ENCODE measurements at regions not wholly inside any gene's neighbourhood (a gene's known extent, or its start where the extent isn't known, plus 50 kb on each side); places are given as distances from the start of the nearest gene placed in this dataset.

DNA sequence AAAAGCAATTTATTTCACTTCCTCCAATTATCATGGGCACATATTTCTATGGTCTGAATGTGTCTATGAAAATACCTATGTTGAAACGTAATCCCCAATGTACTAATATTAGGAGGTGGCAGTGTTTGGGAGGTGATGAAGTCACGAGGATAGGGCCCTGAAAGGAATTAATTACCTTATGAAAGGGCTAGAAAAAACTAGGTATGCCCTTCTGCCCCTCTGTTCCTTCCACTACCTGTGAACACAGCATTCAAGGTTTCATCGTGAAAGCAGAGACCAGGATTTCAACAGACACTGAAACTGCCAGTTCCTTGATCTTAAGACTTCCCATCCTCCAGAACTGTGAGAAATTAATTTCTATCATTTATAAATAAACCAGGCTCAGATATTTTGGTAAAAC is 1037.1 kb upstream of the C9orf72 start:
- no peaks in the 10 kb centered on the region for H4K20me1 ChIP-seq (replicated peaks in 1 of 2; ENCODE audit: control insufficient read depth in 1 of 2, insufficient read depth in 2 of 2, low read length in 2 of 2)
- peaks cover 0 to 3% (median 0%) of the 10 kb centered on the region in 4 experiments; a peak in 1 of 7 replicates for H3K4me1 ChIP-seq (replicated peaks in 1 of 4; ENCODE audit: control insufficient read depth in 3 of 4, insufficient read depth in 4 of 4, low read length in 3 of 4)
- H2BK15ac ChIP-seq (ENCODE audit: low read length), result no peak overlapping the region
- 0 out of 4 replicates have a peak overlapping the region, but pooled peaks of 1 of the 2 experiments have one; percentile 9 for H3K4me2 ChIP-seq (ENCODE audit: insufficient read depth in 1 of 2, low read depth in 2 of 2, low read length in 2 of 2)
- no peak overlapping the region for H3K14ac ChIP-seq (ENCODE audit: insufficient read length)
- H4K5ac ChIP-seq (ENCODE audit: insufficient read length, low read depth, low read length), result no peak overlapping the region
- no peak overlapping the region for H3K23ac ChIP-seq (ENCODE audit: insufficient read length)
- no peak overlapping the region for H4K8ac ChIP-seq (ENCODE audit: extremely low read depth, insufficient read depth, low read length)
- H2BK12ac ChIP-seq (ENCODE audit: low read depth, low read length), result no peak overlapping the region
- H3K9me3 ChIP-seq (ENCODE audit: insufficient read depth in 2 of 2, low read depth in 1 of 2, low read length in 1 of 2), result no peaks in the 10 kb centered on the region
- H3K23me2 ChIP-seq (ENCODE audit: low read depth, low read length), result no peaks in the 10 kb centered on the region
- ChIA-PET POLR2A (ENCODE audit: partially characterized antibody) (no interaction called here), CTCF (ENCODE audit: partially characterized antibody) (no interaction called here)
- H3K4me3 ChIP-seq (ENCODE audit: extremely low read depth in 1 of 4, insufficient read depth in 2 of 4, low read depth in 3 of 4, low read length in 4 of 4), result 0 out of 8 replicates have a peak overlapping the region, but pooled peaks of 1 of the 4 experiments have one; percentile 19
- H2AFZ ChIP-seq (ENCODE audit: low read length), result no peak overlapping the region
- H3K27ac ChIP-seq (ENCODE audit: low read depth, low read length), result no peak overlapping the region
- H2AK5ac ChIP-seq (ENCODE audit: low read depth, low read length), result no peak overlapping the region
- no peak overlapping the region for H3K4ac ChIP-seq (replicated peaks; ENCODE audit: insufficient read length, low read depth, low read length)
- no peak overlapping the region for H2BK20ac ChIP-seq (ENCODE audit: low read length)
- no peaks in the 10 kb centered on the region for H3K36me3 ChIP-seq (ENCODE audit: control insufficient read depth in 2 of 4, insufficient read depth in 4 of 4, low read length in 3 of 4)
- H2BK5ac ChIP-seq (ENCODE audit: low read depth, low read length), result no peak overlapping the region
- H4K91ac ChIP-seq (replicated peaks; ENCODE audit: insufficient read length, low read length), result no peak overlapping the region
- no peaks in the 10 kb centered on the region for H3K27me3 ChIP-seq (replicated peaks in 1 of 4; ENCODE audit: control insufficient read depth in 3 of 4, extremely low read depth in 1 of 4, insufficient read depth in 3 of 4, low read length in 3 of 4)
- no peak for FAIRE-seq
- no peak overlapping the region for H3K18ac ChIP-seq (ENCODE audit: extremely low read depth, low read length)
- no peaks in the 10 kb centered on the region for H3K79me1 ChIP-seq (ENCODE audit: low read depth, low read length)
- H3K56ac ChIP-seq (replicated peaks; ENCODE audit: insufficient read length, low read depth, low read length), result no peak overlapping the region
- WGBS, 2 experiments (ENCODE audit: extremely low coverage in 1 of 2, insufficient coverage in 1 of 2, insufficient read length in 1 of 2, insufficient replicate concordance in 2 of 2, low coverage in 1 of 2, low lambda C conversion rate in 2 of 2, missing lambda C conversion rate in 1 of 2), result 37% methylated on average over 3 of the region's 3 CpGs; no CpG with 5 or more reads in 1 of the 2 experiments
- no peak overlapping the region for H3K9ac ChIP-seq (replicated peaks in 1 of 4; ENCODE audit: extremely low read depth in 1 of 4, low read depth in 3 of 4, low read length in 3 of 4)
- no peaks in the 10 kb centered on the region for H3K79me2 ChIP-seq (ENCODE audit: control insufficient read depth in 1 of 2, insufficient read depth in 2 of 2, low read length in 2 of 2)
- H2BK120ac ChIP-seq (replicated peaks; ENCODE audit: low read depth, low read length), result no peak overlapping the region
- no peak for DNase-seq (ENCODE audit: low read depth in 1 of 2, low spot score in 2 of 2)
- TF ChIP-seq NRF1 (IDR thresholded peaks at IDR 0.05; ENCODE audit: low read depth, low read length), result no peak
- TF ChIP-seq BCL11A (IDR thresholded peaks at IDR 0.05; ENCODE audit: low read depth in 2 of 2, low read length in 2 of 2), result no peak
- TF ChIP-seq SP1 (IDR thresholded peaks at IDR 0.05; ENCODE audit: low read depth, low read length), result no peak
- no peak for TF ChIP-seq EZH2 (IDR thresholded peaks at IDR 0.05; ENCODE audit: low read depth, low read length, severe bottlenecking)
- TF ChIP-seq FOSL1 (IDR thresholded peaks at IDR 0.05; ENCODE audit: insufficient read depth, low read depth, low read length), result no peak
- no peak for TF ChIP-seq HDAC2 (IDR thresholded peaks at IDR 0.05; ENCODE audit: borderline replicate concordance in 1 of 2, low read depth in 2 of 2, low read length in 2 of 2)
- no peak for TF ChIP-seq RBBP5 (IDR thresholded peaks at IDR 0.05; ENCODE audit: borderline replicate concordance, low read depth, low read length)
- TF ChIP-seq RXRA (IDR thresholded peaks at IDR 0.05; ENCODE audit: insufficient read depth, low read depth, low read length), result no peak
- TF ChIP-seq SRF (IDR thresholded peaks at IDR 0.05; ENCODE audit: low read depth, low read length), result no peak
- no peak for TF ChIP-seq RFX5 (IDR thresholded peaks at IDR 0.05; ENCODE audit: borderline replicate concordance, low read depth, low read length)
- no peak for TF ChIP-seq SP4 (IDR thresholded peaks at IDR 0.05; ENCODE audit: low read length)
- no peak for TF ChIP-seq GTF2F1 (IDR thresholded peaks at IDR 0.05; ENCODE audit: borderline replicate concordance, low read depth, low read length)
- no peak for TF ChIP-seq KDM5A (IDR thresholded peaks at IDR 0.05; ENCODE audit: low read length)
